Ureter (tissue), 1 donor: ENCODE measurements at regions not wholly inside any gene's neighbourhood (a gene's known extent, or its start where the extent isn't known, plus 50 kb on each side); places are given as distances from the start of the nearest gene placed in this dataset.
"Not testable (repeated sequence)": the region's sequence is repeated elsewhere in the genome, so short reads cannot be mapped to it uniquely, and the experiment has no call there.

ENCODE experiments used
- DNase-seq: peaks from one replicate; pipeline ENCODE4 v3.0.0-alpha.2; 2020; ENCODE audit warnings: low spot score
- donor health status: DM: yes; HTN: yes; CAD: no.

DNA sequence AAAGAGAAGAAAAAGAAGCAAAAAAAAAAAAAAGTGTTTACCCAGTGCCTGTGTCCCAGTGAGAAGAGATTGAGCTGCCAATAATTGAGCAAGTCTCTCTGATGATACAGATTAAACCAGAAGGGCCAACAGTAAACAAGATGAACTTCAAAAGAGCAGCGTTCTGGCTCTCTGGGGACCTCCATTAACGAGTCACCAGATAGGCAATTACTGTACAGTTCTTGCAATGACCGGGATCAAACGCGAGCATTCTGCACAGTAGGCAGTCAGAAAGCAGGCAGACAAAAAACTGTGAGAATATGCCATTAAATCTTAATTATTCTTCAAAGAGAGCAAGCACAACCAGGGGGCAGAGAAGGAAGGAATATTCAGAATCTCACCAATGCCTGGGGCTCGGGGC, 626.1 kb downstream of the TMEM114 start:
- DNase-seq, result no peak

- DNase-seq, result no peak
Observed at GRCh38 chr16:7962091-7962879, 628.0 kb downstream of the TMEM114 start.

GRCh38 chr16:7957151-7957550, 624.5 kb downstream of the RBFOX1 start:
- no peak for DNase-seq

DNA sequence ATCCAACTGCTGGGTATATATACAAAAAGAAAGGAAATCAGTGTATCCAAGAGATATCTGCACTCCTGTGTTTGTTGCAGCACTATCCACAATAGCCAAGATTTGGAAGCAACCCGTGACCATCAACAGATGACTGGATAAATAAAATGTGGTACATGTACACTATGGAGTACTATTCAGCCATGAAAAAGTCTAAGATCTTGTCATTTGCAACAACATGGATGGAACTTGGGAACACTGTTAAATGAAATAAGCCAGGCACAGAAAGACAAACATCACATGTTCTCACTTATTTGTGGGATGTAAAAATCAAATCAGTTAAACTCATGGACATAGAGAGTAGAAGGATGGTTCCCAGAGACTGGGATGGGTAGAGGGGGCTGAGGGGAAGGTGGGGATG, 620.7 kb downstream of the RBFOX1 start:
- DNase-seq, result no peak

DNA sequence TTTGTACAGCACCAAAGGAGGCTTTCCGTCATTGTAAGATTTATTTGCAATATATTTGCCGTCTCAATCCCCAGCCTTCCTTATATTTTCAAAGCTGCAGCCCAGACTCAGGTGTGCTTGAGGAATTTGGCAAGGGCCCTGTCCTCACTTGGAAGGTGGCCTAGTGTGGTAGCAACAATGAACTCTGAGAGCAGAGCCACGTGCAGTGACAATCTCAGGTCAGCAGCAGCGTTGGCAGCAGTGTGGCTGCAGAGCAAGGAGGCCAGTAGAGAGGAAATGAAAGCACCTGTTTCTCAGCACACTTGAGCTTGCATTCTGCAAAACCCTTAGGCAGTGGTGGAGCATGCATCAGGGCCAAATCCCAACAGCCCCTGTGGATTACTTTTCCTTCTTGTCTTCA, 613.5 kb downstream of the RBFOX1 start:
- no peak for DNase-seq

GRCh38 chr16:7938175-7938574, 605.5 kb downstream of the RBFOX1 start:
- DNase-seq, result no peak

DNA sequence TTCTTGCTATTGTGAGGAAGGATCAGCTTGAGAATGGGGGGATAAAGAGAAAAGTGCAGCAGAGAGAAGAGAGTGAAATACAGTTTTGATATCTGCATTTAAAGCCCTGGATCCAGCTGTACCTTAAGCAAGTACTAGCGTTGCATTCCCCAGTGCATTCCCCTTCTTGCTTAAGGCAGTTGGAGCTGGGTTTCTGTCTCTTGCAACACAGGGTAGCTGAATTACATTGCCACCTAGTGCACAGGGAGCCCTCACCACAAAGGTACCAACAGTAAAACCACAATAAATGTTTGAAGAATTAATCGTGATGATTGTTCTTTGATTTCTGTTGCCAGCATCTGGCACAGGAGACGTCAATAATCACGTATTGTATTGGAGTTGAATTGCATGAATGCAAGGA, 588.7 kb downstream of the RBFOX1 start:
- no peak for DNase-seq

DNA sequence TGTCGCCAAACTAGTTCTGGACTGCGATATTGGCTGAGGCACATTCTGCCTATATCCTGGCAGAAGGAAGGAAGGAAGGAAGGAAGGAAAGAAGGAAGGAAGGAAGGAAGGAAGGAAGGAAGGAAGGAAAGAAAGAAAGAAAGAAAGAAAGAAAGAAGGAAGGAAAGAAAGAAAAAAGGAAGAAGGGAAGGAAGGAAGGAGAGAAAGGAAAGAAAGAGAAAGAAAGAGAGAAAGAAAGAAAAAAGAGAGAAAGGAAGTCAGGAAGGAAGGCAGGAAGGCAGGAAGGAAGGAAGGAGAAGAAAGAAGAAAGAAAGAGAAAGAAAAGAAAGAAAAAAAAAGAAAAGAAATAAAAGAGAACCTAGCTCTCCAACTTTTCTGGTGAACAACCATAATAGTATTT, 587.1 kb downstream of the RBFOX1 start:
- DNase-seq, result no peak

DNA sequence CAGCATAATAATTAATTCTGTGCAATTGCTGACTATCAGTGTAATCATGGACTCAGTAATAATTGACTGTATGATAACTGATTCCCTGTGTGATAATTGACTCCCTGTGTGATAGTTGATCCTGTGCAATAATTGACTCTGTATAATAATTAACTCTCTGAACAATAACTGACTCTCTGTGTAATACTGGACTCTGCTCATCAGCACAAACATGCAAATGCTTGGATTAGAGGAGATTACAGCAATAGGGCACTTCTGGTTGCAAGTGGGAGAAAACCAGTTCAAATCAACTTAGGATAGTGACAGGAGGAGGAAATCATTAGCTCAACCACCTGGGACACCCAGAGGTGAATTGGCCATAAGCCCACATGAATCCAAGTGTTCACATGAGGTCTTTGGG, 582.1 kb downstream of the RBFOX1 start:
- no peak for DNase-seq

GRCh38 chr16:7912132-7912531, 579.5 kb downstream of the RBFOX1 start:
- DNase-seq, result no peak

DNA sequence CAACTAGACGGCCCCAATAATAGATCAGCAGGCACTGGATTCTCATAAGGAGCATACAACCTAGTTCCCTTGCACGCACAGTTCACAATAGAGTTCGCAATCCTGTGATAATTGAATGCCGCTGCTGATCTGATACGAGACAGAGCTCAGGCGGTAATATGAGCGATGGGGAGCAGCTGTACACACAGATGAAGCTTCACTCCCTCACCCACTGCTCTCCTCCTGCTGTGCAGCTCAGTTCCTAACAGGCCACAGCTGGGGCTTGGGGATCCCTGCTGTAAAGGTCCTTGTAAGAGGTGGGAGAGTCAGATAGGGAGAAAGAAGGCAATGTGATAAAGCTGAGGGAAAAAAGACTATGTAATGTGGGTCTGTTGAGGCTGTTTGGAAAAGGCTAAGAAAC, 577.5 kb downstream of the RBFOX1 start:
- DNase-seq, result no peak

DNA sequence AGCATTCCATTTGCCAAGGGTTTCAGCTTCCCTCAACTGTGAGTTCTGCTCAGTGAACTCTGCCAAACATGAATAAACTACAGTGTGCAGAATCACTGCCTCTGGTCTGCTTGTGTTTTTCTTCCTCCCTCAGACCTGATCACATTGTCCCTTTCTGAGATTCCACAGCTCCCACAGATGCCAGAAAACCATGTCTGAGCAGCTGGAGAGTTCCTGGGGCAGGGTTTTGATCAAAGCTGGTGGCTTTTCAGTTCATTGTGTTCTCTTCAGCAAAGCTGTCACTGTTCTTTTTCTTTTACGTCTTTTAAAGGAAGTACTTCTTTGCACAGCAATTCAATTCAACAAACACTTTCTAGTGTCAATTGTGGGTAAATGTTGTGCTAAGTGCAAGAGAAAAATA, 555.8 kb downstream of the RBFOX1 start:
- DNase-seq, result no peak

DNA sequence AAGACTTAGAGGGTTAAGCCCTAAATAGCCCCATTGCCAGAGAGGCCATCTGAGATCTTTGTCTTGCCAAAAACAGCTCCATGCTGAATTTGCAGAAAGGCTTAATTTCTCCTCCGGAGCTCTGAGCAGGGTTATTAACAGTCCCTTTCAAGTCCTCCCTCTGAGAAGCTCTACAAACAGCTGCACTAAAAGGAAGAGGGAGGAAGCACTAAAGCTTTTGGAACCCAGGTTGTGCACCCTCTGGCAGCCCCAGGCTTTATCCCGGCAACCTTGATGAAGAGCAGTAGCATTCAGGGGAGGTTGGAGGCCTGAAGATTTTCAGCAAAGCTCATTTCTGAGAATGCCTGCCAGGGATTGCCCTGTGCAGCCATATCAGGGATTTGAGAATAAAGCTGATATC, 554.7 kb downstream of the RBFOX1 start:
- no peak for DNase-seq

DNA sequence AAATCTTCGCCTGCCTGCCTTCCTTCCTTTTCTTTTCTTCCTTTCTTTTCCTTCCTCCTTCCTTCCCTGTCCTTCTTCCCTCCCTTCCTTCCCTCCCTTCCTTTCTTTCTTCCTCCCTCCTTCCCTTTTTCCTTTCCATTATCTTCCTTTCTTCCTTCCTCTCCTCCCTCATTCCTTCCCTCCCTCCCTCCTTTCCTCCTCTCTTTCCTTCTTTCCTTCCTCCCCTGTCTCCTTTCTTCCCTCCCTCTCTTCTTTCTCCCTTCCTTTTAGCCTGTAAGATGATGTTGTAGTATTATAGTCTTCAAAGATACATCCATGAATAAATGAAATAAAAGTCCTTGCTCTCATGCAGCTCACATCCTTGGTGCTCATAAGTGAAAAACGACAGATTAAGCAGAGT, 539.3 kb downstream of the RBFOX1 start:
- DNase-seq, result no peak

DNA sequence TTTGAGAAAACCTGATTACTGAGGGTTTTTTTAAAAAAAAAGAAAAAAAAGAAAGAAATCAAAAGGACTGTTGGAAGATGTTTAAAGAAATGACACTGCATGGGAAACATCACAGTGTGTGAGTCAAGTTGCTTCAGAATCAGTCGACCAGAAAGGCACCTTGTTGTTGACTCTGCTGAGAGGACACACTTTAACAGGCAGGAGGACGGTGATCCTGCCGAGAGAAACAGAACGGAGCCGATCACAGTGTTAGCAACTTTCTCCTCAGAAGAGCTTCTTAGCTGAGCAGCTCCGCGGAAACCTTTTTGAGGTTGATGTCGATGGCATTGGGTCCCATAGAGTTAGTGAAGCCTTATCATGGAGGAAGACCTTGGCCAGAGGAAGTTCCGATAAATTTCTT, 538.7 kb downstream of the RBFOX1 start:
- no peak for DNase-seq

DNA sequence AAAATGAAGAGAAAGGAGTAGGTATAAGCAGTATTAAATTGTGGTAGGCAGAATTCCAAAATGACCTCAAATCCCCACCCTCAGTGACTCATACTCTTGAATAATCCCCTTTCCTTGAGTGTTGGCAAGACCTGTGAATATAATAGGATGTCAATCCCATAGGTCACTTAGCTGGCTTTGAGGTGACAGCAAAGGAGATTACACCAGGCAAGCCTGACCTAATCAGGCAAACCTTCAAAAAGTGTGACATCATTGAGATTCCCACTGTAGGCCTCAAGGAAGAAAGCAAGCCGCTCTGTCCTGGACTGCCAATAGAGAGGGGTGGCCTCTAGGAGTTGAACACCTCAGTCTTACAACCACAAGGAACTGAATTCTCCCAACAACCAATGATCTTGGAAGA, 535.2 kb downstream of the RBFOX1 start:
- DNase-seq, result no peak

- DNase-seq, result no peak
Observed at GRCh38 chr16:7866144-7866543, 533.5 kb downstream of the RBFOX1 start.

- DNase-seq, result not testable (repeated sequence)
Observed at GRCh38 chr16:7865393-7865792, 532.7 kb downstream of the RBFOX1 start.

- no peak for DNase-seq
Observed at GRCh38 chr16:7861891-7862582, 529.4 kb downstream of the RBFOX1 start.

DNA sequence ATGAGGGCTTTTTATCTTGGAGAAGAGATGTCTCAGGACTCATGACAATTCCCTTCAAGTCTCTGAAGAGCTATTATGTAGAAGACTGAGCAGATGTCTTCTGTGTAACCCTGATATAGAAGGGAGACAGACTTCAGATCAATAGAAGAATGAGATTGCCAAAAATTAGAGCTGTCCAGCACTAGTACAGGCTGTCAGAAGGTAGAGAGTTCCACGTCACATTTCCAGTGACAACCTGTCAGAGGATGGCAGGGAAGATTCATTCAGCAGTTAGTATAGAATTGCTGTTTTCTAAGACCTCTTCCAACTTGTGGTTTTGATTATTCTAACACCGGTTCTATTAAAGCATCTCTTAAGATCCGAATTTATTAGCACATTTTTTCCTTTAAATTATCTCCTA, 520.6 kb downstream of the RBFOX1 start:
- DNase-seq, result no peak

GRCh38 chr16:7849841-7850240, 517.2 kb downstream of the RBFOX1 start:
- DNase-seq, result no peak

DNA sequence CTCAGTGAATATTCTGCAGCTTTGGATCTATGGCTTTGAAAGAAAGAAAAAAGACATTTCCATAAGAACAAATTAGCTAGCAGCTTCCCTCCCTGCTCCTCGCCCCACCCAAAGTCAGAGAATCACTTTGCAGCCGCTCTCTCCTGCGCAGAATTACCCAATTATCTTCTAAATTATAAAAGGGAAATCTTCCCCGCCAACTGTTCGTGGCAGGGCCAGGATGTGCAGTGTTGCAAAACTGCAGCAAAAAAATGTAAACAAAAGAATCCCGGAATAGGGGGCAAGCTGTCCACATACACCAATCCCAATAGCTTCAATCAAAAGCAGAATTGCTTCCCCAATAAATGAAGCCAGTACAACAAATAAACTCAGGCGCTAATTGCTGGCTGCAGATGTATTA, 510.6 kb downstream of the RBFOX1 start:
- DNase-seq, result no peak

DNA sequence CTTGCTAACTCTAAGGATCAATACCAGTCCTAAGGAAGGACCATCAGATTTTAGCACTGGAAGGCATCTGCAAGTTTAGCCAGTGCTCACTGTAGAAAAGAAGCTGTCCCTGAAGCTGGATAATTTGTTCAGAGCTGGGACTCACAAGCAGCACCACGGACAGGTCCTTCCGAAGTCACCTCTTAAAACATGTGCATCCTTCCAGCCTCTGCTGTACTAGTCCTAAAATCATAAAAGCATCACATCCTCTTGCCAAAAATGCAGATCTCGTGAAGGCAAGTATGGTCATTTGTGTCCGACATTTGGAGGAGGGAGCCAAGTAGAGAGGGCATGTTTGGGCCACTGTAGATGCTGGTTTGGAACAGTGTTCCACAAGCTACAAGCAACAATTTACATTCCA, 506.9 kb downstream of the RBFOX1 start:
- DNase-seq, result no peak
